KG1 (cell line): ENCODE measurements at regions not wholly inside any gene's neighbourhood (a gene's known extent, or its start where the extent isn't known, plus 50 kb on each side); places are given as distances from the start of the nearest gene placed in this dataset.
"Not testable (repeated sequence)": the region's sequence is repeated elsewhere in the genome, so short reads cannot be mapped to it uniquely, and the experiment has no call there.

ENCODE experiments used
- DNase-seq: peaks from one replicate; lab custom pipeline; 2025; lab: John Stamatoyannopoulos, UW

DNA sequence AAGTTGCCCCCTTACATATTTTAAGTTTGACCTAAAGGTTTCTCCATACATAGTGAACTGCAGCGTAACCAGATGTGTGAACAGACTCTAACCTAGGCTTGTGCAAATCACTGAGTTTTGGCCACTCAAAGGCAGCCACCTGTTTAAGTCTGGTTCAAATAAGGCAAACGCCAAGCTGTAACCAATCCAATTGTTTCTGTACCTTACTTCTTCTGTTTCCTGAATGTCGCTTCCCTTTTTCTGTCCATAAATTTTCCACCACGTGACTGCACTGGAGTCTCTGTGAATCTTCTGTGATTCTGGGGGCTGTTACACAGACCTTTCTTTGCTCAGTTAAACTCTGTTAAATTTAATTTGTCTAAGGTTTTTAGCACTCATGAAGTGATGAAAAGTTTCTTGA lies 618.8 kb downstream of the GLUD2 start:
- peak; percentile 10 for DNase-seq

DNA sequence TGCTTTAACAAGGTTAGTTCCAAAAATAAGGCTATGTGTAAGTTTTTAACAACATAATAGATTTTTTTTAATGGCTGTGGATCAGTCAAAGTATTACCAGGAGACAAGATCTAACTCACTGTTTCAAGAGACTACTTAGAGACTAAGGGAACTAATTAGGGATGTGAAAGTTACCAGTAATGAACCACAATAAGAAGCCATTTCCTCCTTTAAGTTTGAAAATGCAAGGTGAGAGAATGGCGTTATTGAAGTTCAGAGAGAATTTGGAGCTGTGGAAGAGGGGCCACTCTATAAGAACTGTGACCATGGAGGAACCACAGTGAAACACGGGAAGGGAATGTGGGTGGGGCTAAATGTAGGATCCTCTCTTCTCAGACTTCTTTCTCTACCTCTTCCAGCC lies 624.2 kb downstream of the GLUD2 start:
- no peak for DNase-seq

DNA sequence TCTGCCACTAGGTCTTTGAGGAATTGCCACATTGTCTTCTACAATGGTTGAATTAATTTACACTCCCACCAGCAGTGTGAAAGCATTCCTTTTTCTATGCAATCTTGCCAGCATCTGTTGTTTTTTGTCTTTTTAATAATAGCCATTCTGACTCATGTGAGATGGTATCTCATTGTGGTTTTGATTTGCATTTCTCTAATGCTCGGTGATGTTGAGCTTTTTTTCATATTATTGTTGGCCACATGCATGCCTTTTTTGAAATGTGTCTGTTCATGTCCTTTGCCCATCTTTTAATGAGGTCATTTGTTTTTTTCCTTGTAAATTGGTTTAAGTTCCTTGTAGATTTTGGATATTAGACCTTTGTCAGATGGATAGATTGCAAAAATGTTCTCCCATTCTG lies 661.8 kb downstream of the GLUD2 start:
- not testable (repeated sequence) for DNase-seq

DNA sequence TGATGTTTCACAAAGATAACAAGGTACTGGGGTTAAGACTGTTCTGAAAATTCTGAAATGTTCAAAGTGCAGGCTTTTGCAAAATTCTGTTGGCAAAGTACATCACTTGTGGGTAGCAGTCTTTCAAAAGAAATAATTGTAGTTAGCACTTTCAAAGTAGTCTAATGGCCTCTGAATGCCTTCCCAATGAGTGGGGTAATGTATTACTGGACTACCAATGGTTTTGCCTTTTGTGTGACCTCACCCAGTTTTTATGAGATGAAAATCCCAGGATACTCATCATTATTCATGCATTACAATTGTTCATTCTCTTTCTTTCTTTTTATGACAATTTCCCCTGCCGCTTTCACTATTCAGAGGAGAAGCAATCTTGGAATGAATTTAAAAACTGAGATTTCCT lies 686.1 kb downstream of the GLUD2 start:
- DNase-seq = no peak

DNA sequence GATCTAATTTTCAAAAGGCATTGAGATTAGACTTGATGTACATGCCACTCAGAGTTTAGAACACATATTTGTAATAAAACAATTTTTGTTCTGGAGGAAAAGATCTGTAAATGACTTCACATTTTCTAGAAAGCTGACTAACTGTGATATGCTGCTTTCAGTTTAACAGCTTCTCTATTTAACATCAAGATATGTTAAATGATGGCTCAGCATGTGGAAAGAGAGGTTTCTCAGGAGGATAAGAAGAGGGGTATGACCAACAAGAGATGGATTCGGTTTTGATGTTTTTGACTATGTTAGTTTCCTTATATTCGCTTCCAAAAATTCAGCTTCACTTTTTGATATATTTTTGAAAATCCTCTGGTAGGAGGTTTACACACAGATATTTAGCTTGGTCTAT lies 698.7 kb downstream of the GLUD2 start:
- DNase-seq = no peak

DNA sequence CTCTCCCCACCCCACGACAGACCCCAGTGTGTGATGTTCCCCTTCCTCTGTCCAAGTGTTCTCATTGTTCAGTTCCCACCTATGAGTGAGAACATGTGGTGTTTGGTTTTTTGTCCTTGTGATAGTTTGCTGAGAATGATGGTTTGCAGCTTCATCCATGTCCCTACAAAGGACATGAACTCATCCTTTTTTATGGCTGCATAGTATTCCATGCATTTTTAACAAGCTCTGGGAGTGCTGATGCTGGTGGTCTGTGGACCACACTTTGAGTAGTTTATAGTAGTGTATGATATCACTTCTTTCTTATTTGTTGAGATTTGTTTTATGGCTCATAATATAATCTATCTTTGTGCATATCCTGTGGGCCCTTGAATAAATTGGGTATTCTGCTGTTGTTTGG lies 706.2 kb downstream of the GLUD2 start:
- not testable (repeated sequence) for DNase-seq

DNA sequence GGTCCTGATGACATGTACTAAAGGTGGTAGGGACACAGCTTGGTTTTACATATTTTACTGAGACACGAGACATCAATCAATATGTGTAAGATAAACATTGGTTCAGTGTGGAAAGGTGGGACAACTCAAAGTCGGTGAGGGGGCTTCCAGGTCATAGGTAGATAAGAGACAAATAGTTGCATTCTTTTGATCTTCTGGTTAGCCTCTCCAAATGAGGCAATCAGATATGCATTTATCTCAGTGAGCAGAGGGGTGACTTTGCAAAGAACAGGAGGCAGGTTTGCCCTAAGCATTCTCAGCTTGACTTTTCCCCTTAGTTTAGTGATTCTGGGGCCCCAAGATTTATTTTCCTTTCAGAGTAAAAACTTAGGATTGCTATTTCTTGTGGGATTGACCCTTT lies 706.9 kb downstream of the GLUD2 start:
- DNase-seq = no peak

DNA sequence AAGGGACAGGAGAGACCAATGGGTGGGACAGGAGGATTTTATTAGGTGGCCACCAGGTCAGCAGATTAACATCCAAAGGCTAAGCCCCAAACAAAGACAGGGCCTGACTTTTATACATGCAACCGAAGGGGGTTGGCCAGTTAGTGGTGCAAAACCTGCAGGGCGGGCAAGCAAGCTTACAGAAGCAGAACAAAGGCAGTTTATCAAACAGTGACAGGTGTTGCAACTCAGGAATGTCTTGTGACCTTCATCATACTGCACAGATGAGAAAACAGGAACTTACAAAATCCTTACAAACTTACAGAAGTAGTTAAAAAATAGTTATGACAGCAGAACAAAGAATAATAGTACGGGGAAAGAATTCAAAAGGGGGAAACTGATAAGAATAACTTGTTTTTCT lies 708.1 kb downstream of the GLUD2 start:
- DNase-seq = no peak

DNA sequence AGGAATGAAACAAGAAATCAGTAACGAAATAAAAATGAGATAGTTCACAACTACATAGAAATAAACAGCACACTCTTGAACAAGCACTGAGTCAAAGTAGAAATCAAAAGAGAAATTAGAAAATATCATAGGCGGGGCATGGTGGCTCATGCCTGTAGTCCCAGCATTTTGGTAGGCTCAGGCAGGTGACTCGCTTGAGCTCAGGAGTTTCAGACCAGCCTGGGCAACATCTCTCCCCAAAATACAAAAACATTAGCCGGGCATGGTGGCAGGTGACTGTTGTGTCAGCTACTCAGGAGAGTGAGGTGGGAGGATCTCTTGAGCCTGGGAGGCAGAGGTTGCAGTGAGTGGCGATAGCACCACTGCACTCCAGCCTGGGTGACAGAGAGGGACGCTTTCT lies 714.4 kb downstream of the GLUD2 start:
- no peak for DNase-seq

DNA sequence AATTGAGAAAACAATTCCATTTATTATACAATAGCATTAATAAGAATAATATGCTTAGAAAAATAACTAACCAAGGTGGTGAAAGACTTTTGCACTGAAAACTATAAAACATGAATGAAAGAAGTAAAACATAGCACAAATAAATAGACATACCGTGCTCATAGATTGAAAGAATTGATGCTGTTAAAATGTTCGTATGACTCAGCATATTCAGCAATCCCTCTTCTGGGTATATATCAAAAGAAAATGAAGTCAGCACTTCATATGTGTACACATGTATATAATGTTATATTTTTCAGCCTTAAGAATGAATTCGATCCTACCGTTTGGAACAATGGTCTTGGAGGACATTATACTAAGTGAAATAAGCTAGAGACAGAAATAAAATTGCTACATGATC lies 716.3 kb downstream of the GLUD2 start:
- DNase-seq = no peak

DNA sequence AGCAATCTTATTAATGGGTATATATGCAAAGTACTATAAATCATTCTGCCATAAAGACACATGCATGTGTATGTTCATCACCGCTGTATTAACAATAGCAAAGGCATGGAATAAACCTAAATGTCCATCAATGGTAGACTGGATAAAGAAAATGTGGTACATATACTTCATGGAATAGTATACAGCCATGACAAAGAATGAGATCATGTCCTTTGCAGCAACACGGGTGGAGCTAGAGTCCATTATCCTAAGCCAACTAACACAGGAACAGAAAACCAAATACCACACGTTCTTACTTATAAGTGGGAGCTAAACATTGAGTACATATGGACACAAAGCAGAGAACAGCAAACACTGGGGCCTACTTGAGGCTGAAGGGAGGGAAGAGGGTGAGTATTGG lies 720.8 kb downstream of the GLUD2 start:
- DNase-seq = not testable (repeated sequence)

DNA sequence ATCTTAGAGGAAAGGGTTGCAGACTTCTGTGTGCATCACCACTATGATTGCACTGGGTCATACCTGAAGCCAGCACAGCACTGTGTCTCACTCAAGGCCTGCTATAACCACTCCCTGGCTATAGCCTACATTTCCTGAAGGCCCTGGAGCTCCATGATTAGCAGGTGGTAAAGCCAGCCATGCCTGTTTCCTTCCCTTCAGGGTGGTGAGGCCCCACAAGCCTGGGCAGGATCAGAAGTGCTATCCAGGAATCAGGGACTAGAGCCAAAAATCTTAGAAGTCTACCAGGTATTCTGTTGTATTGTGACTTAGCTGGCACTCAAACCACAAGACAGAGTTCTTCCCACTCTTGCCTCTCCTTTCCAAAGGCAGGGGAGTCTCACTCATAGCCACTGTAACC lies 734.6 kb downstream of the GLUD2 start:
- no peak for DNase-seq

DNA sequence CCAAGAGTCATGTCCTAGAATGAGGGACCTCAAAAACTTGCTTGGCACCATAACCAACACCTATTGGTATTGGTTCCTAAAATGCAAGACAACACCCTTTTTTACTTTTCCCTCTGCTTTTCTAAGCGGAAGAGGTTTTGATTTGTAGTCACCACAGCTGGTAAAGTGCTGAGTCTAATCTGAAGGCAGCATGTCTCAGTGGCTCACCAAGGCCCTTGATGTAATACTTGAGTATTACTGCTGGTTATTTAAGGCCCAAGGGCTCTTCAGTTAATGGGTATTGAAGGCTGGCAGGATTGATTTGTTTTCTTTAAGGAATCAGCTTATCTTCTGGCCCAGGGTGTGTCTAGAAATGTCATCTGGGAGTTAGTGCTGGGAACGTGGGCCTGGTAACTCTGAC lies 735.1 kb downstream of the GLUD2 start:
- DNase-seq = no peak

DNA sequence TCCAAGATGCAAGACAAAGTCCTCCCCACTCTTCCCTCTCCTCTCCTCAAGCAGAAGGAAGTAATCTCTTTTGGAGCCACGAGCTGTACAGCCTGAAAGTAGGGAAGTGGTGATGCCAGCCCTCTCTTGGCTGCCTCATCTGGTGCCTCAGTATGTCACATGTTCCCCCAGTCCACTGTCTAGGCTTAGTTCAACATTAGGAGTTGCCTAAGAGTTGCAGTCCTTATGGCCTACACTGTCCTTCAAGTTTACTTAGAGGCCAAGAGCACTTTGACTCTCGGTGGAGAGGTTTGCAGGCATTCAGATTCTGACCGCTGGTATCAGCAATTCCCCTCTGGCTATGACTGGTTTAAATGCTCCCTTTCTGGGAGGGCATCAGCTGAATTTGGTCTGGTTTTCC lies 735.6 kb downstream of the GLUD2 start:
- no peak for DNase-seq

DNA sequence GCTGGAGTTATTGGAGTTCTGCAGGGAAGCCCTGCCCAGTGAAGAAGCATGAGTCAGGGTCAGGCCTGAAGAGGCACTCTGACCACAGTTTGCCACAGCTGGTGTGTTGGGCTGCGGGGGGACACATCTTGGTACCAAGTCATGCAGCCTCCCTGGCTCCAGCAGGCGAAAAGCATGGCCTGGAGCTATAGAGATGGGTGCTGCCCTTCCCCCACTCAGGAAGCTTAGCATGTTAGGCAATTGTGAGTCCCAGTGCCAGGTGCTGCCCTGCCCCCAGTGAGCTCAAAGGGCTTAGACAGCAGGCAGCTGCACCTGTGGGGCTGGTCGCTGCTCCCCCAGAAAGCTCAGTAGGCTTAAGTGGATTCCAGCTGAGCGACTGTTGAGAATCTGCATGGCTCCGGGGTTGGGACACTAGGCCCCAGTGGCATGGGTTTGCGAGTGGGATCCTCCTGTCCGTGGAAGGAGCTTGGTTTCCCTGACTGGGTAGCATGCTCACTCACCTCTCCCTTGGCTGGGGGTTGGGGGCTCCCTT lies 755.5 kb downstream of the GLUD2 start:
- no peak for DNase-seq

DNA sequence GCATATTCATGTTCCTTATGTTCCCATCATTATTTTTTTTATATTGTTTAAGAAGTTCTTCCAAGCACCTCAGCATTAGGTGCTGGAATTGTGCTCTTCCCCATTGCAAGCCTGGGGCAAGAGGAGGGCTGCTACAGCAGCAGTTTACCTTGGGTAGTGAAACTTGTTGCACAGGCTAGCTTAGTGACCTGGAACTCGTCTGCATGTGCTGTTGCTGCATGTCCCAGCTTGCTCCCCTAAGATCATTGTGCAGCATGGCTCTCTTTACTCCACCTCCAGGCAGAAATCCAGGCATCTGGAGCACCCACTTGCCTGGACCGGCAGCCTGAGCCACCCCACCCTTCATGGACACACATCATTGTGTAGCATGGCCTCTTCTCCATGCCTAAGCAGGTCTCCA lies 776.0 kb downstream of the GLUD2 start:
- no peak for DNase-seq

DNA sequence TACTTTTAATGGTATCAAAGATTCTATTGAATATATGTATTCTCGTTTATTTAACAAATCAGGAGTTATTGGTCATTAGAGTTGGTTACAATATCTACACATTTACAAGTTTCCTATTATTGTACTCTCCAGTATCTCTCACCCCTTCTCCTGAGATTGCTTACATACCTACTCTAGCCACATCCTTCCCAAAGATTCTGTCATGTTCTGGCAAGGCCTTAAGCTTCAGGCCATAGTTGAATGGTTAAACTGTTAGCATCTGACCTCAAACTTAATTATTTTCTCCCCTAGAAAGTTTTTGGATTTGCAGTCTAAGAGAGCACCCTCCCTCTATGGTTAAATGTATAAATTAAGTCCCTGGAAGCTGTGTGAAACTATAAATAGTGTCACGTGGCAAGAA lies 784.2 kb downstream of the GLUD2 start:
- no peak for DNase-seq

DNA sequence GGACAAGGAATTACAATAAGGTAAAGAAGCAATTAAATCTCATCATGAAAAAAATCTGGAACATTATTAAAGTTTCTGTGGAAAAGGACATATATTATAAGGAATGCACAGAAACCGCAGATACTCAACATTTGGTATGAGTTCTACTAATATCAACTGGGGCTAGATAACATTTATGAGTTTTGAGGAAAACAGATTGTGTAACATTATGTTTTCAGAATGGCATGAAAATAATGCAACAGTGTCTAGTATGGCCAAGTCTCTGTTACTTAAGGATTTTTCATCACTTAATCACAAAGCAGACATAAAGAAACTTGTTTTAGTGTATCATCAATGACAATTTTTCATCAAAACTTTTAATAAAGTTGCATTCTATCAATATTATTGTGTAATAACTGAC lies 785.0 kb downstream of the GLUD2 start:
- DNase-seq = no peak

DNA sequence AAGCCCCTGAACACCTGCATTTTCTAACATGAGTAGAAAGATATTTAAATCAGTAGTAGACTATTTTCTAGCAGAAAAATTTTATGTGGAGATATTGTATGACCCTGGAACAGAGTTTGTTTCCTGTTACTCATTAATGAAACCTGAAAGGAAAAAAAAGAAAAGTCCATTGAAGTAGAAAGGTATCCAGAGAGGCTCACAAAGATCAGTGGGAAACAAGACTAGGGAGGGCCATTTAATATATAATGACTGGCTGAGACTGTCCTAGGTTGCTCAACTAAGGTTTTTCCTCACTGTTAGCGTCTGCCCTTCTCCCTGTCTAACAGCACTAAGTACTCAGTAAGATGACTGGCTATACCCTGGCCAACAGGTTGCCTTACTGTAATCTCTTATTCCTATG lies 788.6 kb downstream of the GLUD2 start:
- DNase-seq = no peak

DNA sequence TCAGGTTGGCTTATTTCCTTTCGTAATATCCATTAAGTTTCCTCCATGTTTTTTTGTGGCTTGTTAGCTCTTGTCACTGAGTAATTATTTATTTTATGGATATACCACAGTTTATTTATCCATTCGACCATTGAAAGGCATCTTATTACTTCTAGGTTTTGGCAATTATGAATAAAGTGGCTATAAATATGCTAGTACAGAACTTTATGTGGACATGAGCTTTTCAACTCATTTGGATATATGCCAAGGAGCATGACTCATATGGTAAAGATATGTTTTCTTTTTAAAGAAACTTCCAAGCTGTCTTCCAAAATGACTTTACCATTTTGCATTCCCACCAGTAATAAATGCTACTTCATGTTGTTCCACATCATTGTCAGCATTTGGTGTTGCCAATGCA lies 803.6 kb downstream of the GLUD2 start:
- no peak for DNase-seq

DNA sequence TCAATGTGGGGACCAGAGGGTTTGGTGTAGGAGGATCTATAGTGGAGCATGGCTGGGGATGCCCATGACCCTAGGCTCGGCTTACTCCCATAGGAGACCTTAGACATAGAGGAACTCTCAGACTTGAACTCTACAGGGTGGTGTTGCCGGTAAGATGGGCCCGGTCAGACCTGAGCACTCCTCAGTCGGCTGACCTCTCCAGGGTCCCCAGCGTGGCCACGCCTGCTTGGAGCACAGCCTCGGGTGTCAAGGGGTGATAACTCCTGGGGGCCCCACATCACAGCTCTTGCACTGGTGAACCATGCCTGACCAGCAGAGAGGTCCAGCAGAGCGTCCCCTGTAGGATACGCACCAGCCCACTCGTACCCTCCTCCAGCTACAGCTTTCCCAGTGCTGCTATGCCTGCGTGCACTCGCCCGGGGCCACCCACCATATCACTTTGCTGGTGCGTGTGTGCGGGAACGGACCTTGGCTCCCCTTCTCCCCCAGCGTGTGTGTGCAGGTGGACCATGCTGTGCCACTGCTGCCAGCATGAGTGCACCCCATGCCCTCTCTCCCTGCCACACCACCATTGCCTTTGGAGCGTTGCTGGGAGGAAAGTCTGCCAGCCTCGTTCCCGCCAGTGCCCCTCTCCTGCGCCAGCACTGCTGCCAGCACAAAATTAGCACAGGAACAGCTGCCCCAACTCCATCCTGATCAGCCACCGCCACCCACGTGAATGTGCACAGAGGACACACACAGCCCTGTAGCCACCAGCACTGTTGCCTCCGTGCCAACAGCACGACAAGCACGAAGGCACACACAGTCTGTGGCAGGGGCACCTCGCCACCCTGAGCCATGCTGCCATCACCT lies 806.6 kb downstream of the GLUD2 start:
- no peak for DNase-seq

DNA sequence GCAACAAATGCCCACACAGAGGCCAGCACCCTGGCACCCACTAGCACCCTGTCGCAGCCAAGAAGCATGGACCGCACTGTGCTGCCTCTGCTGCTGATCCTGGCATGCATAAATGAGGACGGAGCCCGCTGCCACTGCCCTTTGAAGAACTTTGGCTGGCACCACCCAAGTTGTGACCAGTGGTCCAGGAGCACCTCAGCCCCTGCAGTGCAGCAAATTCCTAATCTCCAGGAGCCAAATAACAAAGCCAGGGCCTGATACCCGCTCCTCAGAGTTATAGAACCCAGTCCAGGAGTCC lies 807.2 kb downstream of the GLUD2 start:
- no peak for DNase-seq

DNA sequence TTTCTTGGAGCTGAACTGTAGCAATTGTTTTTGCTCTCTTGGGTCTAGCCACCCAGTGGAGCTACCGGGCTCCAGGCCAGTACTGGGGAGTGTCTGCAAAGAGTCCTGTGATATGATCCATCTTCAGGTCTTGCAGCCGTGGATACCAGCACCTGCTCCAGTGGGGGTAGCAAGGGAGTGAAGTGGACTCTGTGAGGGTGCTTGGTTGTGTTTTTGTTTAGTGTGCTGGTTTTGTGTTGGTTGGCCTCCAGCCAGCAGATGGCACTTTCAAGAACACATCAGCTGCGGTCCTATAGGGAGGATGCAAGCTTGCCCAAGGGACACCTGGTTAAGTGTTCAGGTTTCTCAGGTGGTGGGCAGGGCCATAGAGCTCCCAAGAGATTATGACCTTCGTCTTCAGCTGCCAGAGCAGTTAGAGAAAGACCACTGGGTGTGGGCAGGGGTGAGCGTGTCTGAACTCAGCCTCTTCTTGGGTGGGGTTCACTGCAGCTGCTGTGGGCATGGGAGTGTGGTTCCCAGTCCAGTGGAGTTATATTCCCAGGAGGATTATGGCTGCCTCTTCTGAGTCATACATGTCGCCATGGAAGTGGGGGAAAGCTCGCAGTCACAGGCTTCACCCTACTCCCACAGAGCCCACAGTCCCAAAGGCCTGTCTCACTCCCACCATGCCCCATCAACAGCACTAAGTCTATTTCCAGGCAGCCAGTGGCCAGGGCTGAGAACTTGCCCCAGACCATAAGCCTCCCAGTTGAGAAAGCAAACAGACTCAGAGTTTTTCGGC lies 811.6 kb downstream of the GLUD2 start:
- no peak for DNase-seq

DNA sequence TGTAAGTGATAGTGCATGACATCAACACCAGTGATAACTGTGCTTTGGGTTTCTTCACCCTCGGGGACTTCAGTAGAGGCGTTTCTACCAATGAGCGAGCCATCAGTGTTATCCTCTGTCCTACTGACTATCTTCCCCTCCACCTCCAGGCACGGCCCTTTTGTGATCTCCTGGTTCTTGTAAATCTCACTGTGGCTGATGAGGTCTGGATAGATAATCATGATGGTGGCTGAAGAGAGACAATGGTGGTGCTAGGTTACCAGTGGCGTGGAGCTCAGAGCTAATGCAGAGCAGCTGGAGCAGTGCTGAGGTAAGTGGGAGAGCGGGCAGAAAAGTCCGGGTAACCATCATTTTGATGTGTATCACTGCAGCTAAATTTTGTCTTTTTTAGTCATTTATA lies 816.6 kb downstream of the GLUD2 start:
- no peak for DNase-seq
